ENCODE measurements at regions not wholly inside any gene's neighbourhood (a gene's known extent, or its start where the extent isn't known, plus 50 kb on each side); places are given as distances from the start of the nearest gene placed in this dataset.

DNA sequence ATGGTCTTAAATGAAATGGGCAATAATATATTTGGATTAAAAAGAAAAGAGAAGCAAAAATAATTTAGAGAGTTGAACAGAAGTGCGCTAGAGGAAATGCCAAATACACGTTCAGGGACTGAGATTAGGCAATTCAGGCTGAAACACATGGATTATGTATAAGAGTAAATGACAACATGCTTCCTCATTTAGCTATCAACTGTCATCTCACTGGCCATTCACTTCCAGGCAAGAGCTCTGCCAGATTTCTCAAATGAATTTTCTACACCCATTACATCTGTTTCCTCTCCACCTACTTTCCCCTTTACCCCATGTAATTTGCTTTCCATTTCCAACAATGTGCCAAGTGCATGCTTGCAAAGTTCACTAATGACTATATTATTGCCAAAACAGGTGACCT lies 582.4 kb downstream of the LTN1 start:
- TF ChIP-seq, protein P1, sequence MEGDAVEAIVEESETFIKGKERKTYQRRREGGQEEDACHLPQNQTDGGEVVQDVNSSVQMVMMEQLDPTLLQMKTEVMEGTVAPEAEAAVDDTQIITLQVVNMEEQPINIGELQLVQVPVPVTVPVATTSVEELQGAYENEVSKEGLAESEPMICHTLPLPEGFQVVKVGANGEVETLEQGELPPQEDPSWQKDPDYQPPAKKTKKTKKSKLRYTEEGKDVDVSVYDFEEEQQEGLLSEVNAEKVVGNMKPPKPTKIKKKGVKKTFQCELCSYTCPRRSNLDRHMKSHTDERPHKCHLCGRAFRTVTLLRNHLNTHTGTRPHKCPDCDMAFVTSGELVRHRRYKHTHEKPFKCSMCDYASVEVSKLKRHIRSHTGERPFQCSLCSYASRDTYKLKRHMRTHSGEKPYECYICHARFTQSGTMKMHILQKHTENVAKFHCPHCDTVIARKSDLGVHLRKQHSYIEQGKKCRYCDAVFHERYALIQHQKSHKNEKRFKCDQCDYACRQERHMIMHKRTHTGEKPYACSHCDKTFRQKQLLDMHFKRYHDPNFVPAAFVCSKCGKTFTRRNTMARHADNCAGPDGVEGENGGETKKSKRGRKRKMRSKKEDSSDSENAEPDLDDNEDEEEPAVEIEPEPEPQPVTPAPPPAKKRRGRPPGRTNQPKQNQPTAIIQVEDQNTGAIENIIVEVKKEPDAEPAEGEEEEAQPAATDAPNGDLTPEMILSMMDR (IDR thresholded peaks at IDR 0.05; ENCODE audit: low read depth, low read length, poor library complexity, severe bottlenecking) = no peak
- no peak for TF ChIP-seq EZH2phosphoT487 (IDR thresholded peaks at IDR 0.05; ENCODE audit: borderline replicate concordance, low read length)
